Activated CD4-positive, alpha-beta T cell treated with anti-CD3 and anti-CD28 coated beads for 36 hours (primary cell): ENCODE measurements at regions not wholly inside any gene's neighbourhood (a gene's known extent, or its start where the extent isn't known, plus 50 kb on each side); places are given as distances from the start of the nearest gene placed in this dataset.
"Not testable (repeated sequence)": the region's sequence is repeated elsewhere in the genome, so short reads cannot be mapped to it uniquely, and the experiment has no call there.

Source experiments
- ATAC-seq: fragments of 200-7000 bp; cut with Tn5 transposase; one replicate; pipeline ENCODE4 v1.10.0; 2021; ENCODE audit warnings: mild to moderate bottlenecking, moderate library complexity
- CTCF ChIA-PET: fragments of 350-600 bp; sonication (Branson Sonifier 250); formaldehyde crosslinking; loops from one replicate; lab custom pipeline; 2021; ENCODE audit warnings: antibody characterized with exemption; lab: Charles Lee
- POLR2A ChIA-PET: fragments of 350-600 bp; sonication (Branson Sonifier 250); formaldehyde crosslinking; loops from one replicate; lab custom pipeline; 2021; ENCODE audit warnings: antibody characterized with exemption, inconsistent platforms; lab: Charles Lee
- DNase-seq: peaks from one replicate; pipeline ENCODE4 v3.0.0-alpha.2; 2020
- H3K27ac Mint-ChIP-seq: one replicate; pipeline ENCODE4 v1.8.0; 2021; ENCODE audit warnings: mixed read lengths
- H3K27me3 Mint-ChIP-seq: one replicate; pipeline ENCODE4 v1.8.0; 2021; ENCODE audit warnings: mixed read lengths
- H3K36me3 Mint-ChIP-seq: one replicate; pipeline ENCODE4 v1.8.0; 2021; ENCODE audit warnings: low read depth, mixed read lengths
- H3K4me1 Mint-ChIP-seq: one replicate; pipeline ENCODE4 v1.8.0; 2021; ENCODE audit warnings: mixed read lengths
- H3K4me3 Mint-ChIP-seq: one replicate; pipeline ENCODE4 v1.8.0; 2021; ENCODE audit warnings: mild to moderate bottlenecking, moderate library complexity, mixed read lengths
- H3K9me3 Mint-ChIP-seq: one replicate; pipeline ENCODE4 v1.8.0; 2021; ENCODE audit warnings: low read depth, mixed read lengths
- intact Hi-C, 2 experiments: fragments of 100-400 bp; cut with DNase I in 1 of 2; cut with micrococcal nuclease in 1 of 2; formaldehyde crosslinking; loops; one replicate each; pipeline versions ENCODE4 v1.14.2 to v1.15.1; 2022 to 2024; cut with DNase I, micrococcal nuclease

- ChIA-PET POLR2A (no interaction called here), CTCF (interaction anchor here (0.6 to 0.7 kb wide), 2 partner anchors 199 to 345 kb away, joined by 3 read pairs; no protein-coding TSS in a partner anchor)
- ATAC-seq: no peak
- H3K4me1 Mint-ChIP-seq: peaks cover 52% of the 10 kb centered on the region
- no peak overlapping the region for H3K4me3 Mint-ChIP-seq
- H3K36me3 Mint-ChIP-seq: peaks cover 8% of the 10 kb centered on the region
- no peaks in the 10 kb centered on the region for H3K9me3 Mint-ChIP-seq
- H3K27ac Mint-ChIP-seq: no peak overlapping the region
- intact Hi-C loops: loop anchor here in 1 of 2 experiments (10.0 kb wide), 1 partner anchor 170 kb away; no protein-coding TSS in a partner anchor
- DNase-seq: no peak
- H3K27me3 Mint-ChIP-seq: no peaks in the 10 kb centered on the region
Observed at GRCh38 chrX:65925005-65925404, 114.9 kb downstream of the VSIG4 start.

GRCh38 chrX:65921363-65921762, 118.5 kb downstream of the VSIG4 start:
- intact Hi-C loops: loop anchor here in 1 of 2 experiments (10.0 kb wide), 1 partner anchor 167 kb away; no protein-coding TSS in a partner anchor
- H3K36me3 Mint-ChIP-seq: peaks cover 5% of the 10 kb centered on the region
- H3K4me1 Mint-ChIP-seq: peaks cover 36% of the 10 kb centered on the region
- no peak overlapping the region for H3K27ac Mint-ChIP-seq
- ChIA-PET CTCF (no interaction called here), POLR2A (no interaction called here)
- H3K27me3 Mint-ChIP-seq: no peaks in the 10 kb centered on the region
- no peak overlapping the region for H3K4me3 Mint-ChIP-seq
- H3K9me3 Mint-ChIP-seq: no peaks in the 10 kb centered on the region
- ATAC-seq: no peak
- DNase-seq: no peak

GRCh38 chrX:65920620-65921019, 119.3 kb downstream of the VSIG4 start:
- intact Hi-C loops: loop anchor here in 1 of 2 experiments (10.0 kb wide), 1 partner anchor 166 kb away; no protein-coding TSS in a partner anchor

GRCh38 chrX:65910899-65911298, 129.0 kb downstream of the VSIG4 start:
- no peak overlapping the region for H3K4me3 Mint-ChIP-seq
- H3K27me3 Mint-ChIP-seq: no peaks in the 10 kb centered on the region
- CTCF ChIA-PET: no interaction called here

More at GRCh38 chrX:65920620-65921019, 119.3 kb downstream of the VSIG4 start:
- H3K4me1 Mint-ChIP-seq: peaks cover 29% of the 10 kb centered on the region
- no peak for DNase-seq
- ChIA-PET CTCF (no interaction called here), POLR2A (no interaction called here)
- no peaks in the 10 kb centered on the region for H3K36me3 Mint-ChIP-seq
- no peaks in the 10 kb centered on the region for H3K9me3 Mint-ChIP-seq
- no peak overlapping the region for H3K4me3 Mint-ChIP-seq
- H3K27me3 Mint-ChIP-seq: no peaks in the 10 kb centered on the region
- no peak for ATAC-seq
- H3K27ac Mint-ChIP-seq: no peak overlapping the region

GRCh38 chrX:65903750-65904149, 136.1 kb downstream of the VSIG4 start:
- no peak overlapping the region for H3K4me3 Mint-ChIP-seq
- no peaks in the 10 kb centered on the region for H3K27me3 Mint-ChIP-seq
- no peaks in the 10 kb centered on the region for H3K36me3 Mint-ChIP-seq
- DNase-seq (no peak), ATAC-seq (no peak)
- ChIA-PET POLR2A (no interaction called here), CTCF (no interaction called here)
- peaks cover 17% of the 10 kb centered on the region for H3K4me1 Mint-ChIP-seq
- intact Hi-C loops: loop anchor here in 1 of 2 experiments (10.0 kb wide), 2 partner anchors 59 to 61 kb away; no protein-coding TSS in a partner anchor
- no peak overlapping the region for H3K27ac Mint-ChIP-seq
- no peaks in the 10 kb centered on the region for H3K9me3 Mint-ChIP-seq

More at GRCh38 chrX:65910899-65911298, 129.0 kb downstream of the VSIG4 start:
- ATAC-seq (no peak), DNase-seq (no peak)
- Mint-ChIP-seq H3K27ac (no peak overlapping the region), H3K9me3 (no peaks in the 10 kb centered on the region), H3K36me3 (no peaks in the 10 kb centered on the region), H3K4me1 (no peaks in the 10 kb centered on the region)
- intact Hi-C loops: loop anchor here in 1 of 2 experiments (10.0 kb wide), 1 partner anchor 146 kb away; no protein-coding TSS in a partner anchor
- POLR2A ChIA-PET: no interaction called here

GRCh38 chrX:65902011-65902410, 137.9 kb downstream of the VSIG4 start:
- Mint-ChIP-seq H3K27ac (no peak overlapping the region), H3K27me3 (no peaks in the 10 kb centered on the region), H3K9me3 (no peaks in the 10 kb centered on the region), H3K4me1 (peaks cover 17% of the 10 kb centered on the region), H3K36me3 (no peaks in the 10 kb centered on the region), H3K4me3 (no peak overlapping the region)
- ATAC-seq (no peak), DNase-seq (no peak)
- ChIA-PET CTCF (no interaction called here), POLR2A (no interaction called here)
- intact Hi-C loops: loop anchor here in 1 of 2 experiments (10.0 kb wide), 2 partner anchors 57 to 63 kb away; no protein-coding TSS in a partner anchor

GRCh38 chrX:65900850-65901844, 138.7 kb downstream of the VSIG4 start:
- no peaks in the 10 kb centered on the region for H3K9me3 Mint-ChIP-seq
- H3K36me3 Mint-ChIP-seq: no peaks in the 10 kb centered on the region
- ChIA-PET CTCF (no interaction called here), POLR2A (no interaction called here)
- ATAC-seq (peak; percentile 30), DNase-seq (no peak)
- H3K4me1 Mint-ChIP-seq: peaks cover 17% of the 10 kb centered on the region
- no peaks in the 10 kb centered on the region for H3K27me3 Mint-ChIP-seq
- H3K4me3 Mint-ChIP-seq: no peak overlapping the region
- intact Hi-C loops: loop anchor here in 1 of 2 experiments (10.0 kb wide), 2 partner anchors 56 to 64 kb away; no protein-coding TSS in a partner anchor
- H3K27ac Mint-ChIP-seq: no peak overlapping the region

GRCh38 chrX:65894133-65894532, 145.7 kb downstream of the VSIG4 start:
- peaks cover 4% of the 10 kb centered on the region for H3K9me3 Mint-ChIP-seq
- intact Hi-C loops: no loop called here
- CTCF ChIA-PET: no interaction called here
- peak; percentile 7 for DNase-seq
- ATAC-seq: no peak
- no peaks in the 10 kb centered on the region for H3K36me3 Mint-ChIP-seq
- H3K27ac Mint-ChIP-seq: no peak overlapping the region
- H3K4me3 Mint-ChIP-seq: no peak overlapping the region
- peaks cover 8% of the 10 kb centered on the region for H3K4me1 Mint-ChIP-seq
- POLR2A ChIA-PET: no interaction called here
- H3K27me3 Mint-ChIP-seq: no peaks in the 10 kb centered on the region

- CTCF ChIA-PET, H3K4me3 Mint-ChIP-seq, H3K36me3 Mint-ChIP-seq, ATAC-seq, H3K27me3 Mint-ChIP-seq, H3K27ac Mint-ChIP-seq, DNase-seq, intact Hi-C loops, H3K9me3 Mint-ChIP-seq, POLR2A ChIA-PET, H3K4me1 Mint-ChIP-seq: not testable (repeated sequence)
Observed at GRCh38 chrX:65891817-65892216, 148.1 kb downstream of the VSIG4 start.

- CTCF ChIA-PET, POLR2A ChIA-PET, H3K27ac Mint-ChIP-seq, H3K4me3 Mint-ChIP-seq, ATAC-seq, DNase-seq, intact Hi-C loops, H3K36me3 Mint-ChIP-seq, H3K27me3 Mint-ChIP-seq, H3K9me3 Mint-ChIP-seq: not testable (repeated sequence)
- peaks cover 18% of the 10 kb centered on the region for H3K4me1 Mint-ChIP-seq
Observed at GRCh38 chrX:65888150-65888549, 151.7 kb downstream of the VSIG4 start.

GRCh38 chrX:65883556-65883955, 156.3 kb downstream of the VSIG4 start:
- no peaks in the 10 kb centered on the region for H3K27me3 Mint-ChIP-seq
- intact Hi-C loops: no loop called here
- H3K36me3 Mint-ChIP-seq: no peaks in the 10 kb centered on the region
- DNase-seq (no peak), ATAC-seq (no peak)
- H3K9me3 Mint-ChIP-seq: no peaks in the 10 kb centered on the region
- POLR2A ChIA-PET: no interaction called here
- no peak overlapping the region for H3K4me3 Mint-ChIP-seq
- H3K27ac Mint-ChIP-seq: no peak overlapping the region
- CTCF ChIA-PET: no interaction called here
- H3K4me1 Mint-ChIP-seq: peaks cover 14% of the 10 kb centered on the region
